ENCODE measurements at regions not wholly inside any gene's neighbourhood (a gene's known extent, or its start where the extent isn't known, plus 50 kb on each side); places are given as distances from the start of the nearest gene placed in this dataset.
"Not testable (repeated sequence)": the region's sequence is repeated elsewhere in the genome, so short reads cannot be mapped to it uniquely, and the experiment has no call there.

DNA sequence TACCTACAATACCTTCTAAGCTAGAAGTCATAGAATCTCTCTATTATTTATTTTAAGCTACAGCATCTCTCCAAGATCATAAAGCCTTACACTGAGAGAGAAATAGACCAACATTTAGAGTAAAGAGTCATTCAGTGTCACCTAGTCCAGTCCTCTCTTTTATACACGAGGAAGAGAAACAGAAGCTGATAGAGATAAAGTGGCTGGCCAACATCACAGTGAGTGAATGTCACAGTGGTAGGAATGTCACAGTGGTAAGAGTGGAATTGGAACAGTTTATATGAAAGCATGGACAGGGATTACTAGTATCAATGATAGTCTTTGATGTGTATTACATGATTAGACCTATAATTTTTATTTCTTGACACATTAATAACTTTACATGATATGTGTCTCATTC is 307.8 kb upstream of the NBPF12 start:
- DNase-seq, result not testable (repeated sequence)

- not testable (repeated sequence) for DNase-seq
These were observed 319.5 kb upstream of the NBPF12 start for GRCh38 chr1:146618582-146618981.

DNA sequence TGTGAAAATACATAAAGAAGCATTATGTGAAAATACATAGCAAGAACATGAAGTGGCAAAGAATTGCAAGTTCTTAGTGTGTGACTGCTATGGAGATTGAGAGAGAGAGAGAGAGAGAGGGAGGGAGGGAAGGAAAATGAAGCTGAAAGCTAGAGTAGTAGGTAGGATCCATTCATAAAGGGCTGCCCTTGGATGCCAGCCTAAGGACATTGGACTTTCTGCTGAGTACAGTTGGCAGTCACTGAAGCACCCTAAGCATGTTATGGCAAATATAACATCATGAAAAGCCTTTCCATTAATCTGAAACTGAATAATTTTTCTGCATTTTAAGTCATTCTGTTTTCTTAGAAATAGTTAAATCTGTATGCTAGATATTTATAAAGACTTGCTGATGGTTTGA is 333.4 kb upstream of the NBPF12 start:
- not testable (repeated sequence) for DNase-seq

DNA sequence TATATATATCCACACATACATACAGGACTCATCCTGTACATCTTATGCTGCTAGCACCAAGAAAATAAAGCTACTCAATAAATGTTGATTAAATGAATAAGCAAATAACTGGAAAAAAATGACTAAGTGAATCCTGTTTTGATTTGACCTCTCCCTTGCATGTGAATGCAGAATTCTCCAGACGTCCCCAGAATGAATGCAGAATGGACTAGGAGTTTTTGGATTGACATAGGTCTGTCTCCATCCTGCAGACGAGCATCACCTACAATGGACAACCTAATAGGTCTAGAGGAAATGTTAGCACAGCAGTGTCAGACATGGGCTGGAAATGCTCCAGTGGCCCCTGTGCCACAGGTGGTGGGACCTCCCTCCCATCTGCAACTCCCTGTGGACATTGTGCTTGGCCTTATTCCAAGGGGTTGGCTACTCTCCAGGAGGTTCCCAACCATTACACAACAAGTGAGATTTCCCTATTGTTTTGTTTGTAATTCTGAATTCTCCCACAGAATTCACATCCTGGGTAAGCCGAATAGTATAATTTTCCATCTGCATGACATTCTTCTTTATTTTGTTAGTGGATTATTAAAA is 337.3 kb upstream of the NBPF12 start:
- not testable (repeated sequence) for DNase-seq

DNA sequence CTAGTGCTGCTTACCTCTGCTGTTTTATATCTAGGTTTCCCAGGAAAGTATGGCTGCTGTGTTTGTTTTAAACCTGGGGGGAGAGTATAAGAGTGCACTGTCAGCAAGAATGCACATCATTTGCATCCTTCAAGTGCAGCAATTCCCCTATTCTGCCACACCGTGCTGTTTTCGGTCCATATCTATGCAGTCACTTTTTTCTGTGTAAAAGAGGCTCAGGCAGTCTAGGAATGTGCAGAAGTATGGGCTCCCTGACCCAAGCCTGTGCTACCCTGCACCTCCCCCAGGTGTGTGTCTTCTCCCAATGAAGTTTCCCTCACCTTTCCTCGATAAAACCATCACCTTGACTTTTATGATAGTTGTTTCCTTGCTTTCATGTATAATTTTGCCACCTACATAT is 338.2 kb upstream of the NBPF12 start:
- DNase-seq, result not testable (repeated sequence)

- not testable (repeated sequence) for DNase-seq
These were observed 352.4 kb upstream of the NOTCH2NLA start for GRCh38 chr1:146581229-146581628.

GRCh38 chr1:146567541-146567940 is 338.7 kb upstream of the NOTCH2NLA start:
- not testable (repeated sequence) for DNase-seq

GRCh38 chr1:146558032-146558431 is 329.2 kb upstream of the NOTCH2NLA start:
- DNase-seq, result not testable (repeated sequence)

GRCh38 chr1:146556405-146556804 is 327.6 kb upstream of the NOTCH2NLA start:
- DNase-seq, result not testable (repeated sequence)

- not testable (repeated sequence) for DNase-seq
These were observed 323.6 kb upstream of the NOTCH2NLA start for GRCh38 chr1:146552414-146552813.

GRCh38 chr1:146548684-146549083 is 319.9 kb upstream of the NOTCH2NLA start:
- DNase-seq, result not testable (repeated sequence)

DNA sequence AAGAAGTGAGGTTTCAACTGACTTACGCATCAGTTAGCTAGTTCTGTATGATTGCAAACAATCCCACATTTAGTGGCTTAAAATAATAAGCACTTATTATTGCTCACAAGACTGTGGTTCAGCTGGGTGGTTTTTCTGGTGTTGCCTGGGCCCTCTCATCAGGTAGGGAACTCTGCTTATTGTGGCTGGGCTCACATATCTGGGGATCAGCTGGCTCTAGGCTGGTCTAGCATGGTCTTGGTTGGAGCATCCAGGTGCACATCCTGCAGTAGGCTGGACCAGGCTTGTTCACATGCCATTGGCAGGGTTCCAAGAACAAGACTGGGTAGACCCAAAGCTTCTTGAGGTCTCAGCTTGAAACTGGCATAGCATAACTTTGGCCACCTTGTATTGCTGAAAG is 317.4 kb upstream of the NOTCH2NLA start:
- not testable (repeated sequence) for DNase-seq

- not testable (repeated sequence) for DNase-seq
These were observed 309.1 kb upstream of the NOTCH2NLA start for GRCh38 chr1:146537775-146538373.

DNA sequence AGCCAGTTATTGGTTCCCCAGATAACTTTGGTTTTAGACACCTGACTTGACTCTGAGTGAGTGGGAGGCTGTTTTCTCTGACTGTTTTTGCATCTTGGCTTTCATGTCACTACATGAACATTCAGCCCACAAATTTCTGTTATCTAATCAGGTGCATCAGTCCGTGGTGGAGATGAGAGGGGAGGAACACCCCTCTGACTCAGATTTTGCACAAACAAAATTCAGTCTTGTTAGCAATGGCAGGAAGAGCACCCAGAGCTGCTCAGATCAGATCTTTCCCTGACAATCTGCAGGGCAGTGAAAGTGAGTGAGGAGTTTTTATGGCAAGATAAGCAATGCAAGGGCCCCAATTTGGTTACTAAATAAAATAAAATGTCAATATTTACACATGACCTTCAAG is 307.2 kb upstream of the NOTCH2NLA start:
- DNase-seq, result not testable (repeated sequence)

GRCh38 chr1:146535575-146535974 is 306.8 kb upstream of the NOTCH2NLA start:
- DNase-seq, result not testable (repeated sequence)

GRCh38 chr1:146530958-146531357 is 302.1 kb upstream of the NOTCH2NLA start:
- not testable (repeated sequence) for DNase-seq

- not testable (repeated sequence) for DNase-seq
These were observed 294.0 kb upstream of the NOTCH2NLA start for GRCh38 chr1:146522812-146523211.

DNA sequence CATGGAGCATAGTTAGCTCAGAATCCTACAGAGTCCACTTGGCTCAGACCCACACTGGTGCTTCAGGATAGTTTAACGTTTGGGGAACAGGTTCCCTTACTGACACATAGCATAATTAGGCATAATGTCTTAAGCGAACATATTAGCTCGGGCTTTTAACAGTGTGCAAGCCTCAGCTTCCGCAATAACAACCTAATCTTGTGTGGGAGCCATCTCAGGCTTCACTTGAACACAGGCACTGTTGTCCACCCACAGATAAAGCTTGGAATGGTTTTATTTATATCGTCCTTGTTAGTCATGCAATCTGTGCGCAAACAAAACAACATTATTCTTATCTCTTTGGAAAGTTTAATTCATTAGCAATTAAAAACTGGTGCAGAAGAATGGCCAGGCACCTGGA is 293.5 kb upstream of the NOTCH2NLA start:
- not testable (repeated sequence) for DNase-seq

DNA sequence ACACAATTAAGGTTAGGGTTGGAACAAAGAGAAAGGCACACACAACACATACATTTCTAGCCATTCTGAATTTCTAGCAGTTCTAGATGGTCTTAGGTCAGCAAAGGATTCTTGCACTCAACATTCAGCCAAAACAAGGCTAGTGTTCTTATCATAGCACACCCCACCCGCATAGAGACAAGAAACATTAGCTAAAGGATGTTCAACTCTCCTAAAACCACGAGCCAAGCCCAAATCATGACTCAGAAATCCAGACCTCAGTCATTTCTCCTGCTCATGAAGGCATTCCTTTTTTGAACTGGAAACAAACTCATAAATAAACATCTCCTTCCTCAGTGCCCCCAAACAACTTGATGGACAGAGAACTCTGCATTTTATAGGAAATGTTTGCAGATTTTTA is 293.0 kb upstream of the NOTCH2NLA start:
- DNase-seq, result not testable (repeated sequence)

GRCh38 chr1:146513754-146514153 is 284.9 kb upstream of the NOTCH2NLA start:
- DNase-seq, result not testable (repeated sequence)

GRCh38 chr1:146511047-146511777 is 282.4 kb upstream of the NOTCH2NLA start:
- DNase-seq, result not testable (repeated sequence)

GRCh38 chr1:146510248-146510983 is 281.6 kb upstream of the NOTCH2NLA start:
- DNase-seq, result not testable (repeated sequence)

DNA sequence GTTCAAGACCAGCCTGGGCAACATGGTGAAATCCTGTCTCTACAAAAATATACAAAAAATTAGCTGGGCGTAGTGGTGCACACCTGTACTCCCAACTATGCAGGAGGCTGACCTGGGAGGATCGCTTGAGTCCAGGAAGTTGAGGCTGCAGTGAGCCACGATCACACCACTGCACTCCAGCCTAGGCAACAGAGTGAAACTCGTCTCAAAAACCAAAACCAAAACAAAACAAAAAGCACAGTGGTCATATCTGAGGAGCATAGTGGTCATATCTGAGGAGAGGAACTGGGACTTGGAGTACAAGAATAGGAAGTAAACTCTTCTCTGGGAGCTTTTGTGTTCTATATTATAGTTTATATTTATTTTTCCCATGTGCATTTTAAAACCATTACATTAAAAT is 275.3 kb upstream of the NOTCH2NLA start:
- not testable (repeated sequence) for DNase-seq
